Liver (tissue), 8 donors: ENCODE measurements at regions not wholly inside any gene's neighbourhood (a gene's known extent, or its start where the extent isn't known, plus 50 kb on each side); places are given as distances from the start of the nearest gene placed in this dataset.

Experiments
- DNase-seq: peaks from one replicate; pipeline ENCODE4 v3.0.0-alpha.2; 2017; ENCODE audit warnings: low spot score
- H3K27ac ChIP-seq, 2 donors: one replicate each; pipeline ENCODE4 v1.7.0; 2013; ENCODE audit warnings: inconsistent platforms in 2 of 2, low read length in 2 of 2, control low read depth in 1 of 2, low read depth in 1 of 2, mild to moderate bottlenecking in 1 of 2
- H3K27me3 ChIP-seq, 4 donors: one replicate each; pipeline versions ENCODE4 v1.6.1 to v1.7.0; 2013; ENCODE audit warnings: low read length in 3 of 4, inconsistent platforms in 1 of 4, mild to moderate bottlenecking in 1 of 4, moderate library complexity in 1 of 4; ENCODE audit not compliant: control insufficient read depth in 4 of 4, insufficient read depth in 4 of 4
- H3K36me3 ChIP-seq, 4 donors: one replicate each; pipeline versions ENCODE4 v1.6.1 to v1.7.0; 2013; ENCODE audit warnings: low read length in 3 of 4, mild to moderate bottlenecking in 3 of 4, low read depth in 1 of 4, moderate library complexity in 1 of 4; ENCODE audit not compliant: control insufficient read depth in 4 of 4, insufficient read depth in 3 of 4
- H3K4me1 ChIP-seq, 4 donors: one replicate each; pipeline versions ENCODE4 v1.6.1 to v1.7.0; 2013; ENCODE audit warnings: low read length in 3 of 4, mild to moderate bottlenecking in 3 of 4, moderate library complexity in 1 of 4; ENCODE audit not compliant: control insufficient read depth in 4 of 4, insufficient read depth in 4 of 4
- H3K4me3 ChIP-seq, 3 donors: one replicate each; pipeline versions ENCODE4 v1.6.1 to v1.7.0; 2013; ENCODE audit warnings: low read length in 3 of 3, control low read depth in 1 of 3, low read depth in 1 of 3, mild to moderate bottlenecking in 1 of 3
- H3K9ac ChIP-seq, 2 donors: one replicate each; pipeline ENCODE4 v1.7.0; 2013; ENCODE audit warnings: low read length in 2 of 2, mild to moderate bottlenecking in 2 of 2, moderate library complexity in 2 of 2, control low read depth in 1 of 2, low read depth in 1 of 2
- H3K9me3 ChIP-seq, 4 donors: one replicate each; pipeline versions ENCODE4 v1.6.1 to v1.7.0; 2013; ENCODE audit warnings: low read length in 3 of 4; ENCODE audit not compliant: control insufficient read depth in 4 of 4
- ATF3 ChIP-seq: IDR thresholded peaks from 2 replicates; pipeline ENCODE4 v1.6.1; 2016; ENCODE audit warnings: antibody characterized with exemption
- CTCF ChIP-seq: fragments of 150-350 bp; IDR thresholded peaks from 2 replicates; pipeline ENCODE4 v1.5.1; 2017; ENCODE audit warnings: improper control_type of control experiment, low read depth, low read length; ENCODE audit not compliant: missing input control
- EGR1 ChIP-seq, 2 donors: IDR thresholded peaks; 2 replicates each; pipeline ENCODE4 v1.6.1; 2016 to 2018; ENCODE audit warnings: antibody characterized with exemption in 2 of 2, low read depth in 2 of 2
- FOXA1 ChIP-seq: IDR thresholded peaks from 2 replicates; pipeline ENCODE4 v1.6.1; 2016; ENCODE audit warnings: antibody characterized with exemption
- FOXA2 ChIP-seq: IDR thresholded peaks from 2 replicates; pipeline ENCODE4 v1.6.1; 2016; ENCODE audit warnings: antibody characterized with exemption
- GABPA ChIP-seq, 2 donors: IDR thresholded peaks in 1 of 2; conservative IDR thresholded peaks in 1 of 2; 2 replicates each; pipeline ENCODE4 v1.6.1; 2016; ENCODE audit warnings: antibody characterized with exemption in 2 of 2, mild to moderate bottlenecking in 1 of 2, moderate library complexity in 1 of 2
- HNF4A ChIP-seq, 2 donors: conservative IDR thresholded peaks; 2 replicates each; pipeline ENCODE4 v1.6.1; 2016; ENCODE audit warnings: antibody characterized with exemption in 2 of 2, mild to moderate bottlenecking in 2 of 2
- HNF4G ChIP-seq: IDR thresholded peaks from 2 replicates; pipeline ENCODE4 v1.6.1; 2016; ENCODE audit warnings: antibody characterized with exemption
- JUND ChIP-seq, 2 donors: IDR thresholded peaks; 2 replicates each; pipeline ENCODE4 v1.6.1; 2016; ENCODE audit warnings: antibody characterized with exemption in 2 of 2
- MAX ChIP-seq: IDR thresholded peaks from 2 replicates; pipeline ENCODE4 v1.6.1; 2016; ENCODE audit warnings: antibody characterized with exemption
- NR2F2 ChIP-seq: IDR thresholded peaks from 2 replicates; pipeline ENCODE4 v1.6.1; 2016; ENCODE audit warnings: antibody characterized with exemption
- RAD21 ChIP-seq, 2 donors: IDR thresholded peaks; 2 replicates each; pipeline ENCODE4 v1.6.1; 2016; ENCODE audit warnings: antibody characterized with exemption in 2 of 2, mild to moderate bottlenecking in 2 of 2
- RXRA ChIP-seq, 2 donors: IDR thresholded peaks; 2 replicates each; pipeline ENCODE4 v1.6.1; 2017 to 2018; ENCODE audit warnings: antibody characterized with exemption in 2 of 2, mild to moderate bottlenecking in 1 of 2
- SP1 ChIP-seq: IDR thresholded peaks from 2 replicates; pipeline ENCODE4 v1.6.1; 2018; ENCODE audit warnings: antibody characterized with exemption, mild to moderate bottlenecking
- TAF1 ChIP-seq: conservative IDR thresholded peaks from 2 replicates; pipeline ENCODE4 v1.6.1; 2016; ENCODE audit warnings: antibody characterized with exemption, mild to moderate bottlenecking
- YY1 ChIP-seq: IDR thresholded peaks from 2 replicates; pipeline ENCODE4 v1.6.1; 2016; ENCODE audit warnings: antibody characterized with exemption, mild to moderate bottlenecking
- ZBTB33 ChIP-seq: IDR thresholded peaks from 2 replicates; pipeline ENCODE4 v1.6.1; 2016; ENCODE audit warnings: antibody characterized with exemption
- WGBS: extraction: QIAGEN DNeasy Blood & Tissue Kit; methylation state at CpG from one replicate; pipeline ENCODE4 v1.1.7; 2013; 5-methylcytosine and 5-hydroxymethylcytosine counted together
- TF ChIP-seq, protein P1 (sequence below): IDR thresholded peaks from 2 replicates; pipeline ENCODE4 v1.6.1; 2016; ENCODE audit warnings: antibody characterized with exemption, mild to moderate bottlenecking
- donor health status: healthy.
- donor health status: healthy.
- donor health status: healthy.
- donor health status: healthy.
- donor health status: healthy.

DNA sequence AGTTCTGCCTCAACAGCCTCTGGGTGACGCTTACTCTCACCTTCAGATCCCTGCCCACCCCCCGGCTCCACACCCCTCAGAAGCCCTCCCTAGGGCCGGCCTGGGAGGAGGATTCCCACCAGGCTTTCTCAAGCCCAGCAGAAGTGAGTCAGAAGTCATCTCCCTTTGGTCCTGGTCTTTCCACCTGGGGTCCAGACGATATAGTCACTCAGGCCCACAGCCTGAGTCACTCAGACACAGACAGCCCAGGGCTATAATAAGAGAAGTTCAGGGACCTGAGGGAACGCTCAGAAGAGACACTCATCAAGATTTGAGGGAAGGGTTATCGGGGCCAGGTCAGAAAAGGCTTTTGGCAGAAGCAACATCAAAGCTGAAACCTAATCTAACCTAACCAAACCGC lies 127.1 kb downstream of the SPATA19 start:
- no peak overlapping the region for H3K9ac ChIP-seq
- H3K4me3 ChIP-seq, result no peak overlapping the region
- peaks cover 0 to 3% (median 0%) of the 10 kb centered on the region in 4 donors for H3K27me3 ChIP-seq
- H3K4me1 ChIP-seq, result no peaks in the 10 kb centered on the region
- H3K36me3 ChIP-seq, result no peaks in the 10 kb centered on the region
- no peak overlapping the region for H3K27ac ChIP-seq
- no peaks in the 10 kb centered on the region for H3K9me3 ChIP-seq
- DNase-seq, result no peak
- TF ChIP-seq YY1 (no peak), GABPA (IDR thresholded peaks at IDR 0.05 in 1 of 2, conservative IDR thresholded peaks at IDR 0.05 in 1 of 2) (no peak), HNF4A (conservative IDR thresholded peaks at IDR 0.05) (no peak), TAF1 (no peak), JUND (IDR thresholded peaks at IDR 0.05) (no peak), RAD21 (IDR thresholded peaks at IDR 0.05) (no peak), CTCF (no peak), FOXA1 (no peak), EGR1 (IDR thresholded peaks at IDR 0.05; ENCODE audit: low read depth in 2 of 2) (no peak), FOXA2 (no peak)
- TF ChIP-seq, protein P1, sequence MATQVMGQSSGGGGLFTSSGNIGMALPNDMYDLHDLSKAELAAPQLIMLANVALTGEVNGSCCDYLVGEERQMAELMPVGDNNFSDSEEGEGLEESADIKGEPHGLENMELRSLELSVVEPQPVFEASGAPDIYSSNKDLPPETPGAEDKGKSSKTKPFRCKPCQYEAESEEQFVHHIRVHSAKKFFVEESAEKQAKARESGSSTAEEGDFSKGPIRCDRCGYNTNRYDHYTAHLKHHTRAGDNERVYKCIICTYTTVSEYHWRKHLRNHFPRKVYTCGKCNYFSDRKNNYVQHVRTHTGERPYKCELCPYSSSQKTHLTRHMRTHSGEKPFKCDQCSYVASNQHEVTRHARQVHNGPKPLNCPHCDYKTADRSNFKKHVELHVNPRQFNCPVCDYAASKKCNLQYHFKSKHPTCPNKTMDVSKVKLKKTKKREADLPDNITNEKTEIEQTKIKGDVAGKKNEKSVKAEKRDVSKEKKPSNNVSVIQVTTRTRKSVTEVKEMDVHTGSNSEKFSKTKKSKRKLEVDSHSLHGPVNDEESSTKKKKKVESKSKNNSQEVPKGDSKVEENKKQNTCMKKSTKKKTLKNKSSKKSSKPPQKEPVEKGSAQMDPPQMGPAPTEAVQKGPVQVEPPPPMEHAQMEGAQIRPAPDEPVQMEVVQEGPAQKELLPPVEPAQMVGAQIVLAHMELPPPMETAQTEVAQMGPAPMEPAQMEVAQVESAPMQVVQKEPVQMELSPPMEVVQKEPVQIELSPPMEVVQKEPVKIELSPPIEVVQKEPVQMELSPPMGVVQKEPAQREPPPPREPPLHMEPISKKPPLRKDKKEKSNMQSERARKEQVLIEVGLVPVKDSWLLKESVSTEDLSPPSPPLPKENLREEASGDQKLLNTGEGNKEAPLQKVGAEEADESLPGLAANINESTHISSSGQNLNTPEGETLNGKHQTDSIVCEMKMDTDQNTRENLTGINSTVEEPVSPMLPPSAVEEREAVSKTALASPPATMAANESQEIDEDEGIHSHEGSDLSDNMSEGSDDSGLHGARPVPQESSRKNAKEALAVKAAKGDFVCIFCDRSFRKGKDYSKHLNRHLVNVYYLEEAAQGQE, result no peak
- 63% methylated on average over 7 of the region's 7 CpGs for WGBS

- TF ChIP-seq SP1, result no peak
- TF ChIP-seq HNF4G, result no peak
- TF ChIP-seq GABPA (IDR thresholded peaks at IDR 0.05 in 1 of 2, conservative IDR thresholded peaks at IDR 0.05 in 1 of 2), result no peak
- no peak for TF ChIP-seq TAF1
- no peak for TF ChIP-seq EGR1 (IDR thresholded peaks at IDR 0.05; ENCODE audit: low read depth in 2 of 2)
- no peak for TF ChIP-seq MAX
- TF ChIP-seq CTCF, result no peak
- TF ChIP-seq, protein P1, result no peak
- TF ChIP-seq ZBTB33, result no peak
- no peak for TF ChIP-seq ATF3
- no peak for TF ChIP-seq RXRA (IDR thresholded peaks at IDR 0.05)
- no peak for TF ChIP-seq FOXA2
- no peak for TF ChIP-seq YY1
- no peak for TF ChIP-seq FOXA1
- no peak for TF ChIP-seq NR2F2
- WGBS, result 82% methylated on average over 7 of the region's 7 CpGs
- H3K9me3 ChIP-seq, result no peaks in the 10 kb centered on the region
- no peak overlapping the region for H3K27ac ChIP-seq
- no peak overlapping the region for H3K9ac ChIP-seq
- no peak overlapping the region for H3K4me3 ChIP-seq
- H3K4me1 ChIP-seq, result no peaks in the 10 kb centered on the region
- H3K27me3 ChIP-seq, result peaks cover 0 to 3% (median 0%) of the 10 kb centered on the region in 4 donors
- no peaks in the 10 kb centered on the region for H3K36me3 ChIP-seq
- DNase-seq, result no peak
These were observed 128.7 kb downstream of the SPATA19 start for GRCh38 chr11:133716602-133717001.
